ENCODE measurements at regions not wholly inside any gene's neighbourhood (a gene's known extent, or its start where the extent isn't known, plus 50 kb on each side); places are given as distances from the start of the nearest gene placed in this dataset.
"Not testable (repeated sequence)": the region's sequence is repeated elsewhere in the genome, so short reads cannot be mapped to it uniquely, and the experiment has no call there.

DNA sequence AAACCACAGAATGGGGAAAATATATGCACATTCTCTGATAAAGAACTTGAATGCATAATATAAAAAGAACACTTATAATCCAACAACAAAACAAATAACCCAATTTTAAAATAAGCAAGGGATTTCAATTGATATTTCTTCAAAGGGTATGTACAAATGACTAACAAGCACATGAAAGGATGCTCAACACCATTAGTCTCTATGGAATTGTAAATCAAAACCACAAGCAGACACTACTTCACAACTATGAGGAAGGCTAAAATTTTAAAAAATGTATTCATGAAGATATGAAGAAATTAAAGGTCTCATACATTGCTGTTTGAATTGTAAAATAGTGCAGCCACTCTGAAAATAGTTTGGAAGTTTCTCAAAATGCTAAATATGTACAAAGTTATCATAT lies 78.9 kb upstream of the GAS1 start:
- H2AFZ ChIP-seq (ENCODE audit: low read depth, low read length) = no peak overlapping the region
- no peaks in the 10 kb centered on the region for H3K9me3 ChIP-seq (ENCODE audit: low read length)
- no peaks in the 10 kb centered on the region for H3K4me1 ChIP-seq (ENCODE audit: insufficient read depth, low read length)
- H3K4me3 ChIP-seq (ENCODE audit: low read length) = no peak overlapping the region
- no peaks in the 10 kb centered on the region for H3K27me3 ChIP-seq (ENCODE audit: insufficient read depth, low read length)
- no peaks in the 10 kb centered on the region for H3K36me3 ChIP-seq (ENCODE audit: insufficient read depth, low read length)

DNA sequence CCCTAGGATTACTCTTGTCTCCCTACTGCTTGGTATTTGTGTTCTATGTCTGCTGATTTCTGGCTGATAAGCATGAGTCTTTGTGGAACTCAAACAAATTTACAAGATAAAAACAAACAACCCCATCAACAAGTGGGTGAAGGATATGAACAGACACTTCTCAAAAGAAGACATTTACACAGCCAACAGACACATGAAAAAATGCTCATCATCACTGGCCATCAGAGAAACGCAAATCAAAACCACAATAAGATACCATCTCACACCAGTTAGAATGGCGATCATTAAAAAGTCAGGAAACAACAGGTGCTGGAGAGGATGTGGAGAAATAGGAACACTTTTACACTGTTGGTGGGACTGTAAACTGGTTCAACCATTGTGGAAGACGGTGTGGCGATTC lies 81.5 kb upstream of the GAS1 start:
- H2AFZ ChIP-seq (ENCODE audit: low read depth, low read length); H3K36me3 ChIP-seq (ENCODE audit: insufficient read depth, low read length): not testable (repeated sequence)

DNA sequence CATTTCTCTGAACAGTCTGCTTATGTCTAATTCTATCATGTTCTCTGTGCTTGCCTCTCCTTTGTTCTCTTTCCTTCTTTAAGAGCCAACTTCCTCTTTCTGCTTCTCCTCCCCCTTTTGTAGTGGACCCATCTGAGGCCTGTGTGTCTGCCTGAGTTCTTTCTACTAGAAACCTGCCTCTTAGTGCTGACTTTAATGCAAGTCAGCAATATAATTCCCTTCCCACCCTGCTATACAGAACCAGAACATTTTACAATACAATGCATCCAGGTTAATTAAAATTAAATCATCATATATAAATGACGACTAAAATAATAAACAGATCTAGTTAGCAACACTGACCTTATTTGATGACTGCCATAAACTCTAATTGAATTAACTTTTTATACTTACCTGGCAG lies 82.6 kb upstream of the GAS1 start:
- H3K4me3 ChIP-seq (ENCODE audit: low read length) = no peak overlapping the region
- H3K36me3 ChIP-seq (ENCODE audit: insufficient read depth, low read length) = no peaks in the 10 kb centered on the region
- no peaks in the 10 kb centered on the region for H3K9me3 ChIP-seq (ENCODE audit: low read length)
- H3K27me3 ChIP-seq (ENCODE audit: insufficient read depth, low read length) = no peaks in the 10 kb centered on the region
- H2AFZ ChIP-seq (ENCODE audit: low read depth, low read length) = no peak overlapping the region
- no peaks in the 10 kb centered on the region for H3K4me1 ChIP-seq (ENCODE audit: insufficient read depth, low read length)

More for the DNA sequence above, 81.5 kb upstream of the GAS1 start:
- not testable (repeated sequence) for H3K27me3 ChIP-seq (ENCODE audit: insufficient read depth, low read length); H3K4me1 ChIP-seq (ENCODE audit: insufficient read depth, low read length); H3K4me3 ChIP-seq (ENCODE audit: low read length); H3K9me3 ChIP-seq (ENCODE audit: low read length)

DNA sequence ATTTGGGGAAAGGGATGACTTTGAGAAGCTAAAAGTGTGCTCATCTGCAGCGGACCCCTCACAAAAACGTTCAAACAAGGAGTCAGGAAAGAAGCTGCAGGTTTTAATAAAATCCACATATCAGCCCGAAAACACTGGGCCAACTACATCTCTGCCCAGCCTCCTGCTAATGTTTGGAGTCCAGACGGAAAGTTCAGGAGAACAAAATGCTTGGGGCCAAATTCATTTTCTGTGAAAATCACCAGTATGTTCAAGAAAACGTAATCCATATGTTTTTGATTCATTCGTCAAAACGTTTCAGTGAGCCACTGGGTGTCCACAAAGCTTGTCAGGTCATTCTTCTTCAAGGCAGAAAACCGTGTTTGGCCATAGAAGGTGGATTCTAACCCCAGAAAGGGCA lies 87.5 kb upstream of the GAS1 start:
- H2AFZ ChIP-seq (ENCODE audit: low read depth, low read length) = no peak overlapping the region
- H3K27me3 ChIP-seq (ENCODE audit: insufficient read depth, low read length) = no peaks in the 10 kb centered on the region
- no peaks in the 10 kb centered on the region for H3K9me3 ChIP-seq (ENCODE audit: low read length)
- no peaks in the 10 kb centered on the region for H3K36me3 ChIP-seq (ENCODE audit: insufficient read depth, low read length)
- H3K4me3 ChIP-seq (ENCODE audit: low read length) = no peak overlapping the region
- H3K4me1 ChIP-seq (ENCODE audit: insufficient read depth, low read length) = no peaks in the 10 kb centered on the region

DNA sequence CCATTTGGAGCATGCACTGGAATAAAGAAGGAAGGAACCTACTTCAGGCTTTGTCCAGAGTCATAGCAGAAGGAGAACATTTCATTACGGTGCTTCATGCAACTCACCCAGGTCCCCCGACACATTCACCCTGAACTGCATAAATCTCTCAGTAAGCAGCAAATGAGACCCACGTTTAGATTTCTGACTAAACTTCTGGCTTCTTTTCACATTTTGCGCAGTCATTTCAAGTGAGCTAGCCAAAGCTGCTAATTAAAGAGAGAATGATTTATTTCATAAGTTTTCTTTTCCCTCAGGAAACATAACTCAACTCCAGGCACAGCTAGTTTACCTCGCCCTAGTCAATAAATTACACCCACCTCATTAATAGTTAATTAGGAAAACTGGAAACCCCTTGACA lies 88.6 kb upstream of the GAS1 start:
- no peak overlapping the region for H3K4me3 ChIP-seq (ENCODE audit: low read length)
- H3K27me3 ChIP-seq (ENCODE audit: insufficient read depth, low read length) = no peaks in the 10 kb centered on the region
- no peak overlapping the region for H2AFZ ChIP-seq (ENCODE audit: low read depth, low read length)
- no peaks in the 10 kb centered on the region for H3K36me3 ChIP-seq (ENCODE audit: insufficient read depth, low read length)
- no peaks in the 10 kb centered on the region for H3K4me1 ChIP-seq (ENCODE audit: insufficient read depth, low read length)
- H3K9me3 ChIP-seq (ENCODE audit: low read length) = no peaks in the 10 kb centered on the region

- Histone ChIP-seq H3K36me3 (ENCODE audit: insufficient read depth, low read length) (no peaks in the 10 kb centered on the region), H3K27me3 (ENCODE audit: insufficient read depth, low read length) (no peaks in the 10 kb centered on the region), H3K4me1 (ENCODE audit: insufficient read depth, low read length) (no peaks in the 10 kb centered on the region), H2AFZ (ENCODE audit: low read depth, low read length) (no peak overlapping the region), H3K4me3 (ENCODE audit: low read length) (no peak overlapping the region), H3K9me3 (ENCODE audit: low read length) (no peaks in the 10 kb centered on the region)
These were observed 89.2 kb upstream of the GAS1 start for GRCh38 chr9:87036506-87036905.

GRCh38 chr9:87039809-87040392 lies 92.6 kb upstream of the GAS1 start:
- no peaks in the 10 kb centered on the region for H3K27me3 ChIP-seq (ENCODE audit: insufficient read depth, low read length)
- no peak overlapping the region for H3K4me3 ChIP-seq (ENCODE audit: low read length)
- H3K4me1 ChIP-seq (ENCODE audit: insufficient read depth, low read length) = no peaks in the 10 kb centered on the region
- H3K9me3 ChIP-seq (ENCODE audit: low read length) = no peaks in the 10 kb centered on the region
- H3K36me3 ChIP-seq (ENCODE audit: insufficient read depth, low read length) = no peaks in the 10 kb centered on the region
- no peak overlapping the region for H2AFZ ChIP-seq (ENCODE audit: low read depth, low read length)

GRCh38 chr9:87040410-87041009 lies 93.2 kb upstream of the GAS1 start:
- H3K4me3 ChIP-seq (ENCODE audit: low read length) = no peak overlapping the region
- H2AFZ ChIP-seq (ENCODE audit: low read depth, low read length) = no peak overlapping the region
- H3K4me1 ChIP-seq (ENCODE audit: insufficient read depth, low read length) = no peaks in the 10 kb centered on the region
- H3K27me3 ChIP-seq (ENCODE audit: insufficient read depth, low read length) = no peaks in the 10 kb centered on the region
- no peaks in the 10 kb centered on the region for H3K36me3 ChIP-seq (ENCODE audit: insufficient read depth, low read length)
- H3K9me3 ChIP-seq (ENCODE audit: low read length) = no peaks in the 10 kb centered on the region

DNA sequence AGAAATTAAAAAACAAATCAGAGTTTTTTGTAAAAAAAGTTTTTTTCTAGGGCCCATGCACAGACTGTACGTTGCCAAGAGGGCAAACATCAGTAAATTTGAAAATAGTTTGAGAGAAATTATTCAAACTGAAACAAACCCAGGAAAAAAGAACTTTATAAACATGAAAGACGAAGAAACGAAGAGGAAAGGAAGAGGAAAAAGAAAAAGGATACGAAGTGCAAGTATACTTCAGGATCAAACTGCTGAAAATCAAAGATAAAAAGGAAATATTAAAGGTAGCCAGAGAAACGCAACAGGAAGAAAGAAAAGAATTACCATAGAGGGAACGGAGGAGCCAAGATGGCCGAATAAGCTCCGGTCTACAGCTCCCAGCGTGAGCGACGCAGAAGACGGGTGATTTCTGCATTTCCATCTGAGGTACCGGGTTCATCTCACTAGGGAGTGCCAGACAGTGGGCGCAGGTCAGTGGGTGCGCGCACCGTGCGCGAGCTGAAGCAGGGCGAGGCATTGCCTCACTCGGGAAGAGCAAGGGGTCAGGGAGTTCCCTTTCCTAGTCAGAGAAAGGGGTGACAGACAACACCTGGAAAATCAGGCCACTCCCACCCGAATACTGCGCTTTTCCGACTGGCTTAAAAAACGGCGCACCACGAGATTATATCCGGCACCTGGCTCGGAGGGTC lies 94.4 kb upstream of the GAS1 start:
- H3K36me3 ChIP-seq (ENCODE audit: insufficient read depth, low read length); H3K4me1 ChIP-seq (ENCODE audit: insufficient read depth, low read length); H3K9me3 ChIP-seq (ENCODE audit: low read length); H3K27me3 ChIP-seq (ENCODE audit: insufficient read depth, low read length); H2AFZ ChIP-seq (ENCODE audit: low read depth, low read length): not testable (repeated sequence)
- peak overlapping the region; percentile 41 for H3K4me3 ChIP-seq (ENCODE audit: low read length)

DNA sequence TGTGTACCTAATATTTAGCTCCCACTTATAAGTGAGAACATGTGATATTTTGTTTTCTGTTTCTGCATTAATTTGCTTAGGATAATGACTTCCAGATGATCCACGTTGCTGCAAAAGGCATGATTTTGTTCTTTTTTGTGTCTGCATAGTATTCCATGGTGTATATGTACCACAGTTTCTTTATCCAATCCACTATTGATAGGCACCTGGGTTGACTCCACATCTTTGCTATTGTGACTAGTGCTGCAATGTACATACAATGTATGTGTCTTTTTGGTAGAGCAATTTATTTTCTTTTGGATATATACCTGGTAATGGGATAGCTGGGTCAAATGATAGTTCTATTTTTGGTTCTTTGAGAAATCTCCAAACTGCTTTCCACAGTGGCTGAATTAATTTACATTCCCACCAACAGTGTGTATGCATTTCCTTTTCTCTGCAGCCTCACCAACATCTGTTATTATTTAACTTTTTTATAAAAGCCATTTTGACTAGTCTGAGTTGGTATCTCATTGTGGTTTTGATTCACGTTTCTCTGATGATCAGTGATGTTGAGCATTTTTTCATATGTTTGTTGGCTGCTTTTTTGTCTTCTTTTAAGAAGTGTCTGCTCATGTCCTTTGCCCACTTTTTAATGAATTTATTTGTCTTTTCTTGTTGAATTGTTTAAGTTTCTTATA lies 102.8 kb upstream of the GAS1 start:
- H3K4me1 ChIP-seq (ENCODE audit: insufficient read depth, low read length); H3K9me3 ChIP-seq (ENCODE audit: low read length); H3K4me3 ChIP-seq (ENCODE audit: low read length); H2AFZ ChIP-seq (ENCODE audit: low read depth, low read length); H3K36me3 ChIP-seq (ENCODE audit: insufficient read depth, low read length); H3K27me3 ChIP-seq (ENCODE audit: insufficient read depth, low read length): not testable (repeated sequence)

- Histone ChIP-seq H3K9me3 (ENCODE audit: low read length) (no peaks in the 10 kb centered on the region), H3K36me3 (ENCODE audit: insufficient read depth, low read length) (no peaks in the 10 kb centered on the region), H2AFZ (ENCODE audit: low read depth, low read length) (no peak overlapping the region), H3K4me1 (ENCODE audit: insufficient read depth, low read length) (no peaks in the 10 kb centered on the region), H3K4me3 (ENCODE audit: low read length) (no peak overlapping the region), H3K27me3 (ENCODE audit: insufficient read depth, low read length) (no peaks in the 10 kb centered on the region)
These were observed 107.8 kb upstream of the GAS1 start for GRCh38 chr9:87054999-87055686.

DNA sequence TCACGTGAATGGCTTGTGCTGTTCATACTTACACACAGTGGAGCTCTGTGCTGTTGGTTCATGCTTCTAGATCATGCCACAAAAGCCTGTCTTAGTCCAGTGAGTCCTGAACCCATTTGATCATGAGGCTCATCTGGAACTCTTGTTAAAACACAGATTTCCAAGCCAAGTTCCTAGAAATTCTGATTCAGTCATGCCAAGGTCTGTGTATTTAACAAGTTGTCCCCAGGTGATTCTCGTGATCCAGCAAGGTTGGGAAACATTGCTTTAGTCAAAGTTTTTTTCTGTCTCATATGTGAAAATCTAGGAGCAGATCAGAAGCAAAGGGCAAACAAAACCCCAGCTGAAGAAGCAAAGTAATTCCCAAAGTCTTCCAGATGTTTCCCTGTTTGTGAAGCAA lies 112.5 kb upstream of the GAS1 start:
- no peaks in the 10 kb centered on the region for H3K36me3 ChIP-seq (ENCODE audit: insufficient read depth, low read length)
- no peaks in the 10 kb centered on the region for H3K9me3 ChIP-seq (ENCODE audit: low read length)
- H3K27me3 ChIP-seq (ENCODE audit: insufficient read depth, low read length) = no peaks in the 10 kb centered on the region
- H3K4me1 ChIP-seq (ENCODE audit: insufficient read depth, low read length) = no peaks in the 10 kb centered on the region
- H2AFZ ChIP-seq (ENCODE audit: low read depth, low read length) = no peak overlapping the region
- no peak overlapping the region for H3K4me3 ChIP-seq (ENCODE audit: low read length)

GRCh38 chr9:87062746-87063145 lies 115.4 kb upstream of the GAS1 start:
- Histone ChIP-seq H3K27me3 (ENCODE audit: insufficient read depth, low read length) (no peaks in the 10 kb centered on the region), H3K4me3 (ENCODE audit: low read length) (no peak overlapping the region)

More at GRCh38 chr9:87062746-87063145, 115.4 kb upstream of the GAS1 start:
- no peaks in the 10 kb centered on the region for H3K9me3 ChIP-seq (ENCODE audit: low read length)
- no peaks in the 10 kb centered on the region for H3K36me3 ChIP-seq (ENCODE audit: insufficient read depth, low read length)
- no peaks in the 10 kb centered on the region for H3K4me1 ChIP-seq (ENCODE audit: insufficient read depth, low read length)
- H2AFZ ChIP-seq (ENCODE audit: low read depth, low read length) = no peak overlapping the region

All from neuron (in vitro differentiated cells).